SK-N-SH treated with all-trans-retinoic acid at 6 μM for 48 hours (cell line): ENCODE measurements at regions not wholly inside any gene's neighbourhood (a gene's known extent, or its start where the extent isn't known, plus 50 kb on each side); places are given as distances from the start of the nearest gene placed in this dataset.

Source experiments
- ATAC-seq: fragments of 200-7000 bp; cut with Tn5 transposase; 3 replicates; pipeline ENCODE4 v1.9.1; 2020; ENCODE audit warnings: mild to moderate bottlenecking, moderate library complexity
- ARNTL ChIP-seq: fragments of 450-650 bp; formaldehyde crosslinking; IDR thresholded peaks from 2 replicates; pipeline ENCODE4 v1.5.0; 2020; ENCODE audit warnings: low read depth, mild to moderate bottlenecking, moderate library complexity, borderline replicate concordance
- BACH2 ChIP-seq: fragments of 250-450 bp; sonication (Bioruptor Pico); IDR thresholded peaks from 2 replicates; pipeline ENCODE4 v1.9.0; 2021; ENCODE audit warnings: mild to moderate bottlenecking, borderline replicate concordance
- CREB5 ChIP-seq: fragments of 250-450 bp; sonication (Bioruptor Pico); IDR thresholded peaks from 2 replicates; pipeline ENCODE4 v1.5.1; 2020; ENCODE audit warnings: low read depth, mild to moderate bottlenecking, moderate library complexity
- CSDC2 ChIP-seq: fragments of 250-450 bp; sonication (Bioruptor Pico); IDR thresholded peaks from 2 replicates; pipeline ENCODE4 v1.5.0; 2020; ENCODE audit warnings: mild to moderate bottlenecking, moderate library complexity
- CSRNP3 ChIP-seq: fragments of 250-450 bp; sonication (Bioruptor Pico); IDR thresholded peaks from 2 replicates; pipeline ENCODE4 v1.5.1; 2021; ENCODE audit warnings: mild to moderate bottlenecking, moderate library complexity
- ESRRG ChIP-seq: fragments of 250-450 bp; sonication (Bioruptor Pico); IDR thresholded peaks from 2 replicates; pipeline ENCODE4 v1.6.1; 2021; ENCODE audit warnings: mild to moderate bottlenecking
- GLIS3 ChIP-seq: fragments of 250-450 bp; sonication (Bioruptor Pico); IDR thresholded peaks from 2 replicates; pipeline ENCODE4 v1.5.0; 2020; ENCODE audit warnings: mild to moderate bottlenecking, moderate library complexity
- OSR1 ChIP-seq: fragments of 250-450 bp; sonication (Bioruptor Pico); IDR thresholded peaks from 2 replicates; pipeline ENCODE4 v1.8.0; 2022; ENCODE audit warnings: moderate library complexity, mild to moderate bottlenecking, inconsistent platforms
- PATZ1 ChIP-seq: fragments of 250-450 bp; sonication (Bioruptor Pico); IDR thresholded peaks from 2 replicates; pipeline ENCODE4 v1.8.0; 2020; ENCODE audit warnings: mild to moderate bottlenecking, moderate library complexity, borderline replicate concordance
- POU6F1 ChIP-seq: fragments of 250-450 bp; sonication (Bioruptor Pico); IDR thresholded peaks from 2 replicates; pipeline ENCODE4 v1.8.0; 2021; ENCODE audit warnings: low read depth, mild to moderate bottlenecking, moderate library complexity, borderline replicate concordance
- PPARA ChIP-seq: fragments of 250-450 bp; sonication (Bioruptor Pico); IDR thresholded peaks from 2 replicates; pipeline ENCODE4 v1.5.0; 2020; ENCODE audit warnings: mild to moderate bottlenecking, borderline replicate concordance
- RARB ChIP-seq: fragments of 250-450 bp; sonication (Bioruptor Pico); IDR thresholded peaks from 2 replicates; pipeline ENCODE4 v1.8.0; 2021; ENCODE audit warnings: mild to moderate bottlenecking, moderate library complexity
- TCF4 ChIP-seq: fragments of 250-450 bp; sonication (Bioruptor Pico); IDR thresholded peaks from 2 replicates; pipeline ENCODE4 v1.8.0; 2021; ENCODE audit warnings: mild to moderate bottlenecking, moderate library complexity, borderline replicate concordance
- TOX ChIP-seq: fragments of 250-450 bp; sonication (Bioruptor Pico); IDR thresholded peaks from 2 replicates; pipeline ENCODE4 v1.8.0; 2021; ENCODE audit warnings: mild to moderate bottlenecking, moderate library complexity, borderline replicate concordance
- TSHZ2 ChIP-seq: fragments of 250-450 bp; sonication (Bioruptor Pico); IDR thresholded peaks from 2 replicates; pipeline ENCODE4 v1.5.0; 2020; ENCODE audit warnings: mild to moderate bottlenecking, moderate library complexity
- ZC3H10 ChIP-seq: fragments of 250-450 bp; sonication (Bioruptor Pico); IDR thresholded peaks from 2 replicates; pipeline ENCODE4 v1.5.1; 2021; ENCODE audit warnings: mild to moderate bottlenecking, moderate library complexity
- ZFP3 ChIP-seq: fragments of 250-450 bp; sonication (Bioruptor Pico); IDR thresholded peaks from 2 replicates; pipeline ENCODE4 v1.5.0; 2020; ENCODE audit warnings: mild to moderate bottlenecking, moderate library complexity
- ZFP30 ChIP-seq: fragments of 450-650 bp; formaldehyde crosslinking; IDR thresholded peaks from 2 replicates; pipeline ENCODE4 v1.5.0; 2022; ENCODE audit warnings: mild to moderate bottlenecking, moderate library complexity
- ZNF565 ChIP-seq: fragments of 450-650 bp; formaldehyde crosslinking; conservative IDR thresholded peaks from 2 replicates; pipeline ENCODE4 v1.5.0; 2020; ENCODE audit warnings: low read depth, mild to moderate bottlenecking, moderate library complexity
- ZNF70 ChIP-seq: fragments of 450-650 bp; formaldehyde crosslinking; IDR thresholded peaks from 2 replicates; pipeline ENCODE4 v1.5.0; 2020; ENCODE audit warnings: mild to moderate bottlenecking, moderate library complexity
- ZNF8 ChIP-seq: fragments of 450-650 bp; formaldehyde crosslinking; IDR thresholded peaks from 2 replicates; pipeline ENCODE4 v1.5.0; 2020; ENCODE audit warnings: mild to moderate bottlenecking, moderate library complexity

- no peak for TF ChIP-seq POU6F1
- TF ChIP-seq ZNF70 (CRISPR knock-in tag): no peak
- no peak for TF ChIP-seq CSRNP3
- TF ChIP-seq ZFP3 (CRISPR knock-in tag): no peak
- no peak for TF ChIP-seq BACH2 (CRISPR knock-in tag)
- TF ChIP-seq ZNF565 (CRISPR knock-in tag): no peak
- TF ChIP-seq ZC3H10 (CRISPR knock-in tag): no peak
- TF ChIP-seq PATZ1: no peak
- TF ChIP-seq RARB (CRISPR knock-in tag): no peak
- TF ChIP-seq CSDC2 (CRISPR knock-in tag): no peak
- TF ChIP-seq TSHZ2 (CRISPR knock-in tag): no peak
- TF ChIP-seq TOX (CRISPR knock-in tag): no peak
- no peak for TF ChIP-seq OSR1
- TF ChIP-seq PPARA: no peak
- TF ChIP-seq ARNTL (CRISPR knock-in tag): no peak
- TF ChIP-seq GLIS3: no peak
- ATAC-seq: no peak
Observed at GRCh38 chr2:121869363-121869762, 113.9 kb downstream of the TSN start.

GRCh38 chr2:121869873-121870272 lies 114.4 kb downstream of the TSN start:
- ATAC-seq: no peak
- TF ChIP-seq ZFP3 (CRISPR knock-in tag) (no peak), ZNF565 (CRISPR knock-in tag) (no peak), ZFP30 (CRISPR knock-in tag) (no peak), ESRRG (CRISPR knock-in tag) (no peak), ZNF8 (no peak), POU6F1 (no peak), OSR1 (no peak), TCF4 (CRISPR knock-in tag) (no peak), CREB5 (no peak)
- TF ChIP-seq, all 23 proteins: peak for 0

- no peak for ATAC-seq
- TF ChIP-seq PPARA (no peak), BACH2 (CRISPR knock-in tag) (no peak), CREB5 (no peak), CSDC2 (CRISPR knock-in tag) (no peak), ZFP3 (CRISPR knock-in tag) (no peak), CSRNP3 (no peak), ARNTL (CRISPR knock-in tag) (no peak), ESRRG (CRISPR knock-in tag) (no peak), TSHZ2 (CRISPR knock-in tag) (no peak), ZNF70 (CRISPR knock-in tag) (no peak), RARB (CRISPR knock-in tag) (no peak), ZC3H10 (CRISPR knock-in tag) (no peak)
Observed at GRCh38 chr2:121872651-121873050, 117.2 kb downstream of the TSN start.
